ENCODE measurements at regions not wholly inside any gene's neighbourhood (a gene's known extent, or its start where the extent isn't known, plus 50 kb on each side); places are given as distances from the start of the nearest gene placed in this dataset.

GRCh38 chr4:180669680-180670079, 1573.5 kb upstream of the TENM3 start:
- Histone ChIP-seq H3K9me3 (ENCODE audit: low read depth, low read length) (no peaks in the 10 kb centered on the region), H3K27me3 (ENCODE audit: insufficient read depth, low read length) (no peaks in the 10 kb centered on the region), H3K36me3 (ENCODE audit: insufficient read depth, low read length) (no peaks in the 10 kb centered on the region), H3K79me2 (ENCODE audit: insufficient read depth, low read length) (no peaks in the 10 kb centered on the region), H3K4me3 (ENCODE audit: insufficient read depth, low read length) (no peak overlapping the region), H3K4me1 (ENCODE audit: insufficient read depth, low read length) (no peaks in the 10 kb centered on the region), H3K27ac (ENCODE audit: low read depth, low read length) (no peak overlapping the region), H4K20me1 (ENCODE audit: insufficient read depth, low read length) (no peaks in the 10 kb centered on the region), H2AFZ (ENCODE audit: low read length) (no peak overlapping the region), H3K4me2 (ENCODE audit: insufficient read depth, low read length) (no peak overlapping the region)
- no peak for TF ChIP-seq CTCF (IDR thresholded peaks at IDR 0.05; ENCODE audit: extremely low read depth, low read depth, low read length)
- no peak for DNase-seq (ENCODE audit: insufficient read length, low spot score, missing footprints)

GRCh38 chr4:180674619-180675358, 1568.4 kb upstream of the TENM3 start:
- no peaks in the 10 kb centered on the region for H3K27me3 ChIP-seq (ENCODE audit: insufficient read depth, low read length)
- no peak overlapping the region for H2AFZ ChIP-seq (ENCODE audit: low read length)
- H3K27ac ChIP-seq (ENCODE audit: low read depth, low read length), result no peak overlapping the region
- no peaks in the 10 kb centered on the region for H3K36me3 ChIP-seq (ENCODE audit: insufficient read depth, low read length)
- no peak for DNase-seq (ENCODE audit: insufficient read length, low spot score, missing footprints)
- no peak overlapping the region for H3K4me2 ChIP-seq (ENCODE audit: insufficient read depth, low read length)
- H4K20me1 ChIP-seq (ENCODE audit: insufficient read depth, low read length), result no peaks in the 10 kb centered on the region
- no peak overlapping the region for H3K4me3 ChIP-seq (ENCODE audit: insufficient read depth, low read length)
- TF ChIP-seq CTCF (IDR thresholded peaks at IDR 0.05; ENCODE audit: extremely low read depth, low read depth, low read length), result no peak
- no peaks in the 10 kb centered on the region for H3K4me1 ChIP-seq (ENCODE audit: insufficient read depth, low read length)
- H3K9me3 ChIP-seq (ENCODE audit: low read depth, low read length), result no peaks in the 10 kb centered on the region
- no peaks in the 10 kb centered on the region for H3K79me2 ChIP-seq (ENCODE audit: insufficient read depth, low read length)

- Histone ChIP-seq H3K4me2 (ENCODE audit: insufficient read depth, low read length) (no peak overlapping the region), H2AFZ (ENCODE audit: low read length) (no peak overlapping the region), H3K9me3 (ENCODE audit: low read depth, low read length) (peaks cover 2% of the 10 kb centered on the region), H3K27me3 (ENCODE audit: insufficient read depth, low read length) (no peaks in the 10 kb centered on the region), H3K27ac (ENCODE audit: low read depth, low read length) (no peak overlapping the region), H4K20me1 (ENCODE audit: insufficient read depth, low read length) (no peaks in the 10 kb centered on the region), H3K36me3 (ENCODE audit: insufficient read depth, low read length) (no peaks in the 10 kb centered on the region), H3K79me2 (ENCODE audit: insufficient read depth, low read length) (no peaks in the 10 kb centered on the region), H3K4me1 (ENCODE audit: insufficient read depth, low read length) (no peaks in the 10 kb centered on the region), H3K4me3 (ENCODE audit: insufficient read depth, low read length) (no peak overlapping the region)
- TF ChIP-seq CTCF (IDR thresholded peaks at IDR 0.05; ENCODE audit: extremely low read depth, low read depth, low read length), result no peak
- DNase-seq (ENCODE audit: insufficient read length, low spot score, missing footprints), result no peak
Observed at GRCh38 chr4:180675359-180675650, 1567.9 kb upstream of the TENM3 start.

GRCh38 chr4:180680305-180680704, 1562.9 kb upstream of the TENM3 start:
- no peaks in the 10 kb centered on the region for H3K4me1 ChIP-seq (ENCODE audit: insufficient read depth, low read length)
- H3K27me3 ChIP-seq (ENCODE audit: insufficient read depth, low read length), result no peaks in the 10 kb centered on the region
- DNase-seq (ENCODE audit: insufficient read length, low spot score, missing footprints), result no peak
- H3K79me2 ChIP-seq (ENCODE audit: insufficient read depth, low read length), result no peaks in the 10 kb centered on the region
- no peaks in the 10 kb centered on the region for H4K20me1 ChIP-seq (ENCODE audit: insufficient read depth, low read length)
- no peak for TF ChIP-seq CTCF (IDR thresholded peaks at IDR 0.05; ENCODE audit: extremely low read depth, low read depth, low read length)
- H3K4me2 ChIP-seq (ENCODE audit: insufficient read depth, low read length), result no peak overlapping the region
- no peak overlapping the region for H2AFZ ChIP-seq (ENCODE audit: low read length)
- peaks cover 7% of the 10 kb centered on the region for H3K9me3 ChIP-seq (ENCODE audit: low read depth, low read length)
- H3K36me3 ChIP-seq (ENCODE audit: insufficient read depth, low read length), result no peaks in the 10 kb centered on the region
- no peak overlapping the region for H3K27ac ChIP-seq (ENCODE audit: low read depth, low read length)
- no peak overlapping the region for H3K4me3 ChIP-seq (ENCODE audit: insufficient read depth, low read length)
